H1 (cell line): ENCODE measurements at regions not wholly inside any gene's neighbourhood (a gene's known extent, or its start where the extent isn't known, plus 50 kb on each side); places are given as distances from the start of the nearest gene placed in this dataset.

Experiments used
- CTCF ChIA-PET: fragments of 300-600 bp; sonication (Branson Sonifier 250); formaldehyde crosslinking; loops from one replicate; lab custom pipeline; 2021; ENCODE audit not compliant: partially characterized antibody; lab: Charles Lee
- POLR2A ChIA-PET: fragments of 300-600 bp; sonication (Branson Sonifier 250); formaldehyde crosslinking; loops from one replicate; lab custom pipeline; 2021; ENCODE audit warnings: inconsistent platforms; ENCODE audit not compliant: partially characterized antibody; lab: Charles Lee
- DNase-seq, 2 experiments: peaks; one replicate each; pipeline versions ENCODE4 v3.0.0 to v3.0.0-alpha.2; 2010 to 2022; ENCODE audit warnings: low spot score in 2 of 2, low read depth in 1 of 2, mixed read lengths in 1 of 2
- FAIRE-seq: peaks from 2 replicates; lab custom pipeline; 2011; peaks lifted over from hg19 to GRCh38; lab: Jason Lieb, UNC
- H2AFZ ChIP-seq: 2 replicates; pipeline ENCODE4 v1.8.1; 2012; ENCODE audit warnings: low read length, inconsistent platforms
- H2AK5ac ChIP-seq: 2 replicates; pipeline ENCODE4 v1.6.1; 2013; ENCODE audit warnings: low read depth, low read length
- H2BK120ac ChIP-seq: replicated peaks from 2 replicates; pipeline ENCODE3; 2013; ENCODE audit warnings: low read depth, low read length, inconsistent platforms
- H2BK12ac ChIP-seq: 2 replicates; pipeline ENCODE4 v1.6.1; 2013; ENCODE audit warnings: low read depth, low read length
- H2BK15ac ChIP-seq: 2 replicates; pipeline ENCODE4 v1.6.1; 2013; ENCODE audit warnings: low read length
- H2BK20ac ChIP-seq: 2 replicates; pipeline ENCODE4 v1.6.1; 2013; ENCODE audit warnings: low read length
- H2BK5ac ChIP-seq: 2 replicates; pipeline ENCODE4 v1.6.1; 2013; ENCODE audit warnings: low read depth, low read length
- H3K14ac ChIP-seq: 2 replicates; pipeline ENCODE4 v1.6.1; 2013; ENCODE audit warnings: inconsistent platforms; ENCODE audit not compliant: insufficient read length
- H3K18ac ChIP-seq: 2 replicates; pipeline ENCODE4 v1.6.1; 2013; ENCODE audit warnings: low read length; ENCODE audit errors: extremely low read depth
- H3K23ac ChIP-seq: 2 replicates; pipeline ENCODE4 v1.6.1; 2013; ENCODE audit warnings: inconsistent platforms; ENCODE audit not compliant: insufficient read length
- H3K23me2 ChIP-seq: 2 replicates; pipeline ENCODE4 v1.6.1; 2013; ENCODE audit warnings: low read depth, low read length
- H3K27ac ChIP-seq: 2 replicates; pipeline ENCODE4 v1.6.1; 2011; ENCODE audit warnings: low read depth, low read length, inconsistent platforms
- H3K27me3 ChIP-seq, 4 experiments: replicated peaks in 1 of 4; 1 replicate in 1 of 4; 2 replicates in 3 of 4; pipeline versions ENCODE4 v1.6.1 to v1.8.1; 2011 to 2013; ENCODE audit warnings: low read length in 3 of 4, mild to moderate bottlenecking in 3 of 4, inconsistent platforms in 2 of 4, mixed read lengths in 2 of 4, moderate library complexity in 1 of 4; ENCODE audit not compliant: control insufficient read depth in 3 of 4, insufficient read depth in 3 of 4; ENCODE audit errors: extremely low read depth in 1 of 4
- H3K36me3 ChIP-seq, 4 experiments: 2 replicates each; pipeline versions ENCODE4 v1.6.1 to v1.8.1; 2011 to 2013; ENCODE audit warnings: mild to moderate bottlenecking in 4 of 4, low read length in 3 of 4, moderate library complexity in 2 of 4, control low read depth in 1 of 4, inconsistent platforms in 1 of 4; ENCODE audit not compliant: insufficient read depth in 4 of 4, control insufficient read depth in 2 of 4
- H3K4ac ChIP-seq: replicated peaks from 2 replicates; pipeline ENCODE3; 2013; ENCODE audit warnings: low read length, low read depth, mixed read lengths, inconsistent platforms; ENCODE audit not compliant: insufficient read length
- H3K4me1 ChIP-seq, 4 experiments: replicated peaks in 1 of 4; 1 replicate in 1 of 4; 2 replicates in 3 of 4; pipeline versions ENCODE4 v1.6.1 to v1.8.1; 2011 to 2013; ENCODE audit warnings: low read length in 3 of 4, inconsistent platforms in 2 of 4, mixed read lengths in 1 of 4; ENCODE audit not compliant: insufficient read depth in 4 of 4, control insufficient read depth in 3 of 4
- H3K4me2 ChIP-seq, 2 experiments: 2 replicates each; pipeline versions ENCODE4 v1.6.1 to v1.8.1; 2011 to 2013; ENCODE audit warnings: low read depth in 2 of 2, low read length in 2 of 2, control low read depth in 1 of 2, inconsistent platforms in 1 of 2, mild to moderate bottlenecking in 1 of 2; ENCODE audit not compliant: insufficient read depth in 1 of 2
- H3K4me3 ChIP-seq, 4 experiments: fragments of 200-600, 300-600 bp in 1 of 4; sonication (generic), shearing (Covaris generic), sonication (Bioruptor Twin) in 1 of 4; 2 replicates each; pipeline versions ENCODE4 v1.5.1 to v1.8.1; 2011 to 2016; ENCODE audit warnings: low read length in 4 of 4, low read depth in 3 of 4, control low read depth in 2 of 4, inconsistent platforms in 2 of 4, mild to moderate bottlenecking in 2 of 4, mixed read lengths in 1 of 4, moderate library complexity in 1 of 4; ENCODE audit not compliant: insufficient read depth in 2 of 4; ENCODE audit errors: extremely low read depth in 1 of 4
- H3K56ac ChIP-seq: replicated peaks from 2 replicates; pipeline ENCODE3; 2013; ENCODE audit warnings: low read depth, mild to moderate bottlenecking, mixed read lengths, low read length, inconsistent platforms; ENCODE audit not compliant: insufficient read length
- H3K79me1 ChIP-seq: 2 replicates; pipeline ENCODE4 v1.6.1; 2013; ENCODE audit warnings: low read depth, low read length, control low read depth
- H3K79me2 ChIP-seq, 2 experiments: 2 replicates each; pipeline versions ENCODE4 v1.6.1 to v1.8.1; 2012 to 2013; ENCODE audit warnings: low read length in 2 of 2, mild to moderate bottlenecking in 2 of 2, inconsistent platforms in 1 of 2; ENCODE audit not compliant: insufficient read depth in 2 of 2, control insufficient read depth in 1 of 2
- H3K9ac ChIP-seq, 4 experiments: replicated peaks in 1 of 4; 1 replicate in 1 of 4; 2 replicates in 3 of 4; pipeline versions ENCODE4 v1.6.1 to v1.8.1; 2011 to 2013; ENCODE audit warnings: low read depth in 3 of 4, low read length in 3 of 4, control low read depth in 2 of 4, mild to moderate bottlenecking in 2 of 4, moderate library complexity in 2 of 4, inconsistent platforms in 1 of 4; ENCODE audit errors: extremely low read depth in 1 of 4
- H3K9me3 ChIP-seq, 2 experiments: 2 replicates each; pipeline versions ENCODE4 v1.6.1 to v1.8.1; 2012 to 2013; ENCODE audit warnings: mild to moderate bottlenecking in 2 of 2, moderate library complexity in 2 of 2, control low read depth in 1 of 2, inconsistent platforms in 1 of 2, low read depth in 1 of 2, low read length in 1 of 2, mixed read lengths in 1 of 2; ENCODE audit not compliant: insufficient read depth in 2 of 2
- H4K20me1 ChIP-seq, 2 experiments: replicated peaks in 1 of 2; 2 replicates each; pipeline versions ENCODE3 to v1.8.1; 2011 to 2013; ENCODE audit warnings: inconsistent platforms in 2 of 2, low read length in 2 of 2, mild to moderate bottlenecking in 1 of 2; ENCODE audit not compliant: insufficient read depth in 2 of 2, control insufficient read depth in 1 of 2
- H4K5ac ChIP-seq: 2 replicates; pipeline ENCODE4 v1.6.1; 2013; ENCODE audit warnings: low read length, low read depth, mixed read lengths, inconsistent platforms; ENCODE audit not compliant: insufficient read length
- H4K8ac ChIP-seq: 2 replicates; pipeline ENCODE4 v1.8.0; 2013; ENCODE audit warnings: mild to moderate bottlenecking, moderate library complexity, low read length, inconsistent platforms; ENCODE audit not compliant: insufficient read depth; ENCODE audit errors: extremely low read depth
- H4K91ac ChIP-seq: replicated peaks from 2 replicates; pipeline ENCODE3; 2013; ENCODE audit warnings: low read length, mixed read lengths, inconsistent platforms; ENCODE audit not compliant: insufficient read length
- ASH2L ChIP-seq: fragments of 200-600, 300-600 bp; sonication (generic); IDR thresholded peaks from one replicate; pipeline ENCODE4 v1.7.1; 2017; ENCODE audit warnings: low read length
- E2F6 ChIP-seq: IDR thresholded peaks from 2 replicates; pipeline ENCODE4 v1.6.1; 2012; ENCODE audit warnings: inconsistent platforms
- EP300 ChIP-seq, 2 experiments: IDR thresholded peaks; 1 replicate in 1 of 2; 2 replicates in 1 of 2; pipeline ENCODE4 v1.6.1; 2011 to 2012; ENCODE audit warnings: low read depth in 2 of 2, low read length in 2 of 2, mild to moderate bottlenecking in 2 of 2, borderline replicate concordance in 1 of 2, inconsistent platforms in 1 of 2, moderate library complexity in 1 of 2
- HDAC2 ChIP-seq, 2 experiments: fragments of 300-600 bp in 1 of 2; sonication (generic) in 1 of 2; IDR thresholded peaks; 2 replicates each; pipeline ENCODE4 v1.6.1; 2011 to 2012; ENCODE audit warnings: low read depth in 2 of 2, low read length in 2 of 2, mild to moderate bottlenecking in 2 of 2, moderate library complexity in 2 of 2, borderline replicate concordance in 1 of 2, inconsistent platforms in 1 of 2
- HDAC6 ChIP-seq: IDR thresholded peaks from one replicate; pipeline ENCODE4 v1.7.1; 2012; ENCODE audit warnings: low read depth, mild to moderate bottlenecking, inconsistent platforms, low read length, moderate library complexity
- KDM1A ChIP-seq: fragments of 200-600, 300-600 bp; sonication (generic); IDR thresholded peaks from 2 replicates; pipeline ENCODE4 v1.7.1; 2016; ENCODE audit warnings: mild to moderate bottlenecking, low read length, borderline replicate concordance
- POU5F1 ChIP-seq: IDR thresholded peaks from 2 replicates; pipeline ENCODE4 v1.6.1; 2011; ENCODE audit warnings: low read depth, mild to moderate bottlenecking, low read length, moderate library complexity
- RAD21 ChIP-seq, 2 experiments: IDR thresholded peaks in 1 of 2; conservative IDR thresholded peaks in 1 of 2; 2 replicates each; pipeline ENCODE4 v1.6.1; 2011; ENCODE audit warnings: low read depth in 2 of 2, low read length in 2 of 2, improper control_type of control experiment in 1 of 2, inconsistent platforms in 1 of 2, mild to moderate bottlenecking in 1 of 2, moderate library complexity in 1 of 2
- SP2 ChIP-seq: IDR thresholded peaks from 2 replicates; pipeline ENCODE4 v1.6.1; 2012; ENCODE audit warnings: mild to moderate bottlenecking, low read length, inconsistent platforms
- TAF7 ChIP-seq: optimal IDR thresholded peaks from 2 replicates; pipeline ENCODE3; 2011; ENCODE audit warnings: low read depth, mild to moderate bottlenecking, inconsistent platforms, low read length, moderate library complexity, borderline replicate concordance
- TCF12 ChIP-seq: IDR thresholded peaks from 2 replicates; pipeline ENCODE4 v1.6.1; 2011; ENCODE audit warnings: low read depth, mild to moderate bottlenecking, low read length
- USF2 ChIP-seq: IDR thresholded peaks from 2 replicates; pipeline ENCODE4 v1.6.1; 2011; ENCODE audit warnings: low read length, improper control_type of control experiment
- WGBS, 2 experiments: shearing (Covaris generic) in 1 of 2; methylation state at CpG; one replicate each; pipeline versions ENCODE4 v1.1.6 to v1.1.7; 2013 to 2015; ENCODE audit warnings: low lambda C conversion rate in 2 of 2, mixed read lengths in 2 of 2, inconsistent platforms in 1 of 2, low coverage in 1 of 2, missing lambda C conversion rate in 1 of 2; ENCODE audit not compliant: insufficient replicate concordance in 2 of 2, insufficient coverage in 1 of 2, insufficient read length in 1 of 2; ENCODE audit errors: extremely low coverage in 1 of 2, missing lambda C conversion rate in 1 of 2; 5-methylcytosine and 5-hydroxymethylcytosine counted together

- FAIRE-seq, result no peak
- ChIA-PET POLR2A (interaction anchor here (4.3 kb wide), 1 partner anchor 10 kb away, joined by 19 read pairs; the partner anchor contains the start of gene SIPA1L1), CTCF (interaction anchor here (0.7 to 2.8 kb wide), 16 partner anchors 9 to 443 kb away, joined by 3 to 9 read pairs (median 4); no protein-coding TSS in a partner anchor)
Observed at GRCh38 chr14:71311061-71311460, 403.8 kb downstream of the PCNX1 start.

More at GRCh38 chr14:71311061-71311460, 403.8 kb downstream of the PCNX1 start:
- H4K5ac ChIP-seq, result no peak overlapping the region
- no peak overlapping the region for H4K8ac ChIP-seq
- 88% methylated on average over 10 of the region's 10 CpGs; no CpG with 5 or more reads in 1 of the 2 experiments for WGBS, 2 experiments
- H2BK12ac ChIP-seq, result no peak overlapping the region
- no peak overlapping the region for H3K14ac ChIP-seq
- no peaks in the 10 kb centered on the region for H3K23me2 ChIP-seq
- no peaks in the 10 kb centered on the region for H3K79me2 ChIP-seq
- H2BK120ac ChIP-seq, result no peak overlapping the region
- no peak overlapping the region for H4K91ac ChIP-seq
- no peaks in the 10 kb centered on the region for H3K36me3 ChIP-seq
- H4K20me1 ChIP-seq, result no peaks in the 10 kb centered on the region
- no peak overlapping the region for H3K4me3 ChIP-seq
- H2BK15ac ChIP-seq, result no peak overlapping the region
- no peak overlapping the region for H2BK20ac ChIP-seq
- no peak overlapping the region for H2BK5ac ChIP-seq
- no peak overlapping the region for H3K18ac ChIP-seq
- DNase-seq, result no peak
- no peak overlapping the region for H2AK5ac ChIP-seq
- H3K4ac ChIP-seq, result no peak overlapping the region
- no peak overlapping the region for H3K4me2 ChIP-seq
- H3K9me3 ChIP-seq, result no peaks in the 10 kb centered on the region
- H2AFZ ChIP-seq, result no peak overlapping the region
- TF ChIP-seq HDAC6 (no peak), SP2 (no peak), TAF7 (no peak), RAD21 (IDR thresholded peaks at IDR 0.05 in 1 of 2, conservative IDR thresholded peaks at IDR 0.05 in 1 of 2; ENCODE audit: low read depth in 2 of 2, low read length in 2 of 2) (no peak), ASH2L (no peak), POU5F1 (no peak), E2F6 (no peak), HDAC2 (IDR thresholded peaks at IDR 0.05; ENCODE audit: borderline replicate concordance in 1 of 2, low read depth in 2 of 2, low read length in 2 of 2) (no peak), KDM1A (no peak), TCF12 (no peak), USF2 (no peak), EP300 (IDR thresholded peaks at IDR 0.05; ENCODE audit: borderline replicate concordance in 1 of 2, low read depth in 2 of 2, low read length in 2 of 2) (no peak)
- TF ChIP-seq, all 59 proteins: peak for 0
- Histone ChIP-seq H3K27ac (no peak overlapping the region), H3K9ac (no peak overlapping the region; a peak in 1 of 7 replicates), H3K4me1 (no peaks in the 10 kb centered on the region), H3K56ac (no peak overlapping the region), H3K27me3 (no peaks in the 10 kb centered on the region; a peak in 1 of 7 replicates), H3K79me1 (no peaks in the 10 kb centered on the region), H3K23ac (no peak overlapping the region)
